ENCODE measurements at regions not wholly inside any gene's neighbourhood (a gene's known extent, or its start where the extent isn't known, plus 50 kb on each side); places are given as distances from the start of the nearest gene placed in this dataset.

DNA sequence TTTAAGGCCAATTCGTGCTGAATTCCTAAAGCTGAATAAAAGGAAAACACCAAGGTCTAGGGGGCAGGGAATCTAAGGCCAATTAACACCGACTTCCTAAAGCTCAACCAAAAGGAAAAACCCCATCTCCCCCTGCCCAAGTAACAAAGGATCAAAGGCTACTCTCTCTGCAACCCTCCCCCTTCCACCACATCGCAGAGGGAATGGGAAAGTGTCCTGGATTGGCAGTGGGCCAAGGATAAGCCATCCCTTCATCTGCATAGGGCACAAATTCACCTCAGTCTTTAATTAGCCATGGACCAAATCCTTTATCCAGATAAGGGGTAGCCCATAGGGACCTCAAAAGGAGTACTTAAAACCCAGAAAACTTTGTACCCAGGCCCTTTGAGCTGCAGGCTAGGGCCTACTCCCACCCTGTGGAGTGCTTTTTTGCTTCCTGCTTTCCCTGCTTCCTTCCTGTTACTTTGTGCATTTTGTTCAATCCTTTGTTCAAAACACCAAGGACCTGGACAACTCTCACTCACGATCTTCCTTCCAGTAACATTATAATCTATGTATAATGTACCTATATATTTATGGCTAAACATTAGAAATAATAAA lies 2119.8 kb upstream of the CELF4 start (continued):
- TF ChIP-seq, protein P1, sequence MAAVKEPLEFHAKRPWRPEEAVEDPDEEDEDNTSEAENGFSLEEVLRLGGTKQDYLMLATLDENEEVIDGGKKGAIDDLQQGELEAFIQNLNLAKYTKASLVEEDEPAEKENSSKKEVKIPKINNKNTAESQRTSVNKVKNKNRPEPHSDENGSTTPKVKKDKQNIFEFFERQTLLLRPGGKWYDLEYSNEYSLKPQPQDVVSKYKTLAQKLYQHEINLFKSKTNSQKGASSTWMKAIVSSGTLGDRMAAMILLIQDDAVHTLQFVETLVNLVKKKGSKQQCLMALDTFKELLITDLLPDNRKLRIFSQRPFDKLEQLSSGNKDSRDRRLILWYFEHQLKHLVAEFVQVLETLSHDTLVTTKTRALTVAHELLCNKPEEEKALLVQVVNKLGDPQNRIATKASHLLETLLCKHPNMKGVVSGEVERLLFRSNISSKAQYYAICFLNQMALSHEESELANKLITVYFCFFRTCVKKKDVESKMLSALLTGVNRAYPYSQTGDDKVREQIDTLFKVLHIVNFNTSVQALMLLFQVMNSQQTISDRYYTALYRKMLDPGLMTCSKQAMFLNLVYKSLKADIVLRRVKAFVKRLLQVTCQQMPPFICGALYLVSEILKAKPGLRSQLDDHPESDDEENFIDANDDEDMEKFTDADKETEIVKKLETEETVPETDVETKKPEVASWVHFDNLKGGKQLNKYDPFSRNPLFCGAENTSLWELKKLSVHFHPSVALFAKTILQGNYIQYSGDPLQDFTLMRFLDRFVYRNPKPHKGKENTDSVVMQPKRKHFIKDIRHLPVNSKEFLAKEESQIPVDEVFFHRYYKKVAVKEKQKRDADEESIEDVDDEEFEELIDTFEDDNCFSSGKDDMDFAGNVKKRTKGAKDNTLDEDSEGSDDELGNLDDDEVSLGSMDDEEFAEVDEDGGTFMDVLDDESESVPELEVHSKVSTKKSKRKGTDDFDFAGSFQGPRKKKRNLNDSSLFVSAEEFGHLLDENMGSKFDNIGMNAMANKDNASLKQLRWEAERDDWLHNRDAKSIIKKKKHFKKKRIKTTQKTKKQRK (IDR thresholded peaks at IDR 0.05; ENCODE audit: low read depth, low read length) = no peak
- no peak for TF ChIP-seq STAT1 (conservative IDR thresholded peaks at IDR 0.05)

DNA sequence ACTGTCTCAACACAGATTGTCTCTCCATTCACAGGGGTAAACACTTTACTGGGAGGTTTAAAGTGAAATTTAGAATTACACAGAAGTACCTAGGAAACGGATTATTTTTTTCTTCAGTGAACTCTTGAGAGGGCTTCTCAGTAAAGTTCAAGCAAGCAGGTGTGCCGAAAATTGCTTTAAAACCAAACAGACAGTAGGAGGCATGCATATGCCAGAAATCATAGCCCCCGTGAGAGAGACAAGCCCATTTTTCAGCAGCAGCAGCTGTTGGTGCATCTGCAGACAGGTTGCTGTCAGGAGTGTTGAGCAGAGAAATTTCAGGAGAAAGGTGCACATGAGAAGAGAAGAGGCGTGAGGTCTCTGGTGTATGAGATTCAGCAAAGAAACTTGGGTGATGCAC lies 2115.5 kb upstream of the CELF4 start:
- TF ChIP-seq PAX5 (IDR thresholded peaks at IDR 0.05; ENCODE audit: borderline replicate concordance, low read depth, low read length) (no peak), EGR1 (IDR thresholded peaks at IDR 0.05; ENCODE audit: borderline replicate concordance in 1 of 2, low read depth in 2 of 2, low read length in 2 of 2) (no peak)
- in situ Hi-C loops (cut with MboI) (no loop called here), intact Hi-C loops (cut with micrococcal nuclease; ENCODE audit: unreplicated experiment) (loop anchor here (10.0 kb wide), 1 partner anchor 474 kb away; no protein-coding TSS in a partner anchor)
- ATAC-seq = no peak
- FAIRE-seq = no peak
- Histone ChIP-seq H3K27me3 (replicated peaks in 1 of 2; ENCODE audit: control insufficient read depth in 2 of 2, insufficient read depth in 2 of 2, low read length in 1 of 2) (no peaks in the 10 kb centered on the region), H3K4me2 (ENCODE audit: control insufficient read depth, insufficient read depth) (no peak overlapping the region), H3K9ac (ENCODE audit: control insufficient read depth, insufficient read depth, low read length) (no peak overlapping the region), H3K4me3 (no peak overlapping the region), H2AFZ (ENCODE audit: control insufficient read depth, low read depth, low read length) (no peak overlapping the region), H4K20me1 (ENCODE audit: control insufficient read depth, insufficient read depth) (no peaks in the 10 kb centered on the region), H3K27ac (ENCODE audit: control insufficient read depth, insufficient read depth) (no peak overlapping the region), H3K9me3 (replicated peaks; ENCODE audit: control insufficient read depth, insufficient read depth, low read length) (no peaks in the 10 kb centered on the region), H3K36me3 (ENCODE audit: control insufficient read depth in 2 of 2, insufficient read depth in 2 of 2, low read length in 1 of 2) (no peaks in the 10 kb centered on the region), H3K4me1 (ENCODE audit: control insufficient read depth, insufficient read depth, low read length) (no peaks in the 10 kb centered on the region), H3K79me2 (ENCODE audit: control insufficient read depth, insufficient read depth, low read length) (no peaks in the 10 kb centered on the region)
- DNase-seq (ENCODE audit: low read depth, low spot score) = no peak
- CTCF ChIA-PET = interaction anchor here (3.4 kb wide), 1 partner anchor 479 kb away, joined by 11 read pairs; no protein-coding TSS in a partner anchor
- POLR2A ChIA-PET = no interaction called here
- SMC1A ChIA-PET (ENCODE audit: uncharacterized antibody, unreplicated experiment) = no interaction called here
- RAD21 ChIA-PET (ENCODE audit: unreplicated experiment) = no interaction called here
- 1% methylated on average over 4 of the region's 4 CpGs for WGBS (ENCODE audit: insufficient coverage, insufficient replicate concordance, low lambda C conversion rate, missing lambda C conversion rate)
- no TSS peak for BruUV-seq (replicated peaks)

Measured in GM12878 (cell line).